ENCODE measurements at regions not wholly inside any gene's neighbourhood (a gene's known extent, or its start where the extent isn't known, plus 50 kb on each side); places are given as distances from the start of the nearest gene placed in this dataset.

- BruUV-seq (replicated peaks) = no TSS peak
- intact Hi-C loops (cut with micrococcal nuclease) (no loop called here), dilution Hi-C loops (cut with MboI; ENCODE audit: extremely low pct_ligation_motif_present, low sequenced_read_pairs) (no loop called here)
- FAIRE-seq (no peak), DNase-seq (ENCODE audit: low read depth, low spot score) (no peak)
- no peaks in the 10 kb centered on the region for H3K27me3 ChIP-seq (ENCODE audit: control insufficient read depth in 2 of 2, insufficient read depth in 2 of 2, low read length in 2 of 2)
- no peak overlapping the region for H2AFZ ChIP-seq (ENCODE audit: low read depth, low read length)
- H3K9ac ChIP-seq (replicated peaks; ENCODE audit: extremely low read depth, insufficient read depth, low read length) = no peak overlapping the region
- no peaks in the 10 kb centered on the region for H3K79me2 ChIP-seq (ENCODE audit: control insufficient read depth, insufficient read depth, low read length)
- ChIA-PET CTCF (no interaction called here), POLR2A (no interaction called here)
- H3K27ac ChIP-seq (ENCODE audit: insufficient read depth, low read depth, low read length) = no peak overlapping the region
- H3K4me3 ChIP-seq (replicated peaks in 1 of 3; ENCODE audit: insufficient read depth in 1 of 3, low read depth in 1 of 3, low read length in 3 of 3) = no peak overlapping the region
- no peaks in the 10 kb centered on the region for H3K9me3 ChIP-seq (replicated peaks; ENCODE audit: control insufficient read depth, insufficient read depth, low read length)
- H4K20me1 ChIP-seq (replicated peaks; ENCODE audit: control insufficient read depth, extremely low read depth, insufficient read depth, low read length) = no peaks in the 10 kb centered on the region
- no peaks in the 10 kb centered on the region for H3K4me1 ChIP-seq (ENCODE audit: control insufficient read depth, extremely low read depth, insufficient read depth, low read length)
- H3K4me2 ChIP-seq (ENCODE audit: insufficient read depth, low read length) = no peak overlapping the region
- TF ChIP-seq POLR2AphosphoS5 (IDR thresholded peaks at IDR 0.05; ENCODE audit: insufficient read depth, low read depth, low read length) (no peak), MYC (IDR thresholded peaks at IDR 0.05; ENCODE audit: low read depth, low read length) (no peak), EZH2 (IDR thresholded peaks at IDR 0.05; ENCODE audit: borderline replicate concordance, low read depth, low read length, severe bottlenecking) (no peak), MAX (IDR thresholded peaks at IDR 0.05; ENCODE audit: insufficient read depth, insufficient read length) (no peak), CTCF (IDR thresholded peaks at IDR 0.05; ENCODE audit: extremely low read depth in 1 of 2, insufficient read depth in 1 of 2, low read depth in 1 of 2, low read length in 2 of 2) (no peak), JUN (IDR thresholded peaks at IDR 0.05; ENCODE audit: borderline replicate concordance, insufficient read depth, insufficient read length, low read depth) (no peak), GATA2 (IDR thresholded peaks at IDR 0.05; ENCODE audit: insufficient read depth, insufficient read length, low read depth, low read length) (no peak), FOS (IDR thresholded peaks at IDR 0.05; ENCODE audit: borderline replicate concordance, insufficient read depth, low read length) (no peak), POLR2A (IDR thresholded peaks at IDR 0.05; ENCODE audit: low read depth, low read length) (no peak)
- no peaks in the 10 kb centered on the region for H3K9me1 ChIP-seq (replicated peaks; ENCODE audit: control insufficient read depth, extremely low read depth, insufficient read depth, low read length)
- H3K36me3 ChIP-seq (ENCODE audit: control insufficient read depth in 2 of 2, extremely low read depth in 1 of 2, insufficient read depth in 2 of 2, low read length in 2 of 2) = no peaks in the 10 kb centered on the region
Observed at GRCh38 chr15:35150361-35150760, 65.3 kb upstream of the NANOGP8 start.

Data from endothelial cell of umbilical vein (primary cell).